ENCODE measurements at regions not wholly inside any gene's neighbourhood (a gene's known extent, or its start where the extent isn't known, plus 50 kb on each side); places are given as distances from the start of the nearest gene placed in this dataset.

DNA sequence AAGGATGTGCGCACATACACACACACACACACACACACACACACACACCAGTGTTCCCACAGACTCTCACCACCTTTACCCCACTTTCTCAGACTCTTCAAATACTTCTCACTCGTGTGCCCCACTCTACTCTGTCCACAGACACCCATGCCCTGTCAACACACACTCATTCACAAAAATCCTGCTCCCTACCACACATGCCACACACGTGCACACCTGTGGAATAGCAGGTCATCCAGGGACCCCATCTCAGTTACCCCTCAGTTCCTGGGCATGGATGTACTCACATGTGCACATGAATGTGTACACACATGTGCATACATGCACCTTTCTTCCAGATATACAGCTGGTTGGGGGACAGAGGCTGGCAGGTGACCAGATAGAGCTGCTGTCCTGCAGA lies 142.9 kb downstream of the EMX2 start:
- TF ChIP-seq, protein P1, sequence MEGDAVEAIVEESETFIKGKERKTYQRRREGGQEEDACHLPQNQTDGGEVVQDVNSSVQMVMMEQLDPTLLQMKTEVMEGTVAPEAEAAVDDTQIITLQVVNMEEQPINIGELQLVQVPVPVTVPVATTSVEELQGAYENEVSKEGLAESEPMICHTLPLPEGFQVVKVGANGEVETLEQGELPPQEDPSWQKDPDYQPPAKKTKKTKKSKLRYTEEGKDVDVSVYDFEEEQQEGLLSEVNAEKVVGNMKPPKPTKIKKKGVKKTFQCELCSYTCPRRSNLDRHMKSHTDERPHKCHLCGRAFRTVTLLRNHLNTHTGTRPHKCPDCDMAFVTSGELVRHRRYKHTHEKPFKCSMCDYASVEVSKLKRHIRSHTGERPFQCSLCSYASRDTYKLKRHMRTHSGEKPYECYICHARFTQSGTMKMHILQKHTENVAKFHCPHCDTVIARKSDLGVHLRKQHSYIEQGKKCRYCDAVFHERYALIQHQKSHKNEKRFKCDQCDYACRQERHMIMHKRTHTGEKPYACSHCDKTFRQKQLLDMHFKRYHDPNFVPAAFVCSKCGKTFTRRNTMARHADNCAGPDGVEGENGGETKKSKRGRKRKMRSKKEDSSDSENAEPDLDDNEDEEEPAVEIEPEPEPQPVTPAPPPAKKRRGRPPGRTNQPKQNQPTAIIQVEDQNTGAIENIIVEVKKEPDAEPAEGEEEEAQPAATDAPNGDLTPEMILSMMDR (conservative IDR thresholded peaks at IDR 0.05; ENCODE audit: low read depth, low read length), result no peak
- TF ChIP-seq EZH2 (IDR thresholded peaks at IDR 0.05; ENCODE audit: borderline replicate concordance, low read depth, low read length, poor library complexity, severe bottlenecking), result no peak

All from A673 (cell line).